GM12872 (cell line): ENCODE measurements at regions not wholly inside any gene's neighbourhood (a gene's known extent, or its start where the extent isn't known, plus 50 kb on each side); places are given as distances from the start of the nearest gene placed in this dataset.

ENCODE experiments used
- CTCF ChIP-seq: IDR thresholded peaks from 3 replicates; pipeline ENCODE4 v1.5.1; 2011; ENCODE audit warnings: low read depth, mild to moderate bottlenecking, low read length, moderate library complexity; ENCODE audit not compliant: insufficient read depth

GRCh38 chr4:23134331-23134730, 441.6 kb downstream of the GBA3 start:
- no peak for TF ChIP-seq CTCF

DNA sequence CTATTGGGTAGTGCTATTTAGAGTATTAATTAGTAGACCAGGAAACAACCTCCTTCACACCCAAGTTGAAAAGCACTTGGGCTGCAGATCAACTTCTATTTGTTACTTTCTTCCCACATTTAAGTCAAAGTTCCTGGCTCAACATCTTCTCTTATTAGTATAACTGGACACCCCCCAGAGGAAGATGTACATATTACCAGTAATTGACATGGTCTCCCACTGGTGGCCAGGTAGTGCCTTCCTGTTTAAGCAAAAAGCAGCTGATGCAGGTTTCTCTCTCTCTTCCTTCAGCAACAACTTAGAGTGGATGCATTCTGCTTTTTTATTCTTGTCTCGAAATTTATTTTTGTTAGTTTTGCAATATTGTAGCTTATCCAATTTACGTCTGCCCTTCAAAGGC, 438.1 kb downstream of the GBA3 start:
- no peak for TF ChIP-seq CTCF

- TF ChIP-seq CTCF, result no peak
Measured at GRCh38 chr4:23125118-23125517, 432.4 kb downstream of the GBA3 start.

- no peak for TF ChIP-seq CTCF
Measured at GRCh38 chr4:23122666-23123400, 430.1 kb downstream of the GBA3 start.

DNA sequence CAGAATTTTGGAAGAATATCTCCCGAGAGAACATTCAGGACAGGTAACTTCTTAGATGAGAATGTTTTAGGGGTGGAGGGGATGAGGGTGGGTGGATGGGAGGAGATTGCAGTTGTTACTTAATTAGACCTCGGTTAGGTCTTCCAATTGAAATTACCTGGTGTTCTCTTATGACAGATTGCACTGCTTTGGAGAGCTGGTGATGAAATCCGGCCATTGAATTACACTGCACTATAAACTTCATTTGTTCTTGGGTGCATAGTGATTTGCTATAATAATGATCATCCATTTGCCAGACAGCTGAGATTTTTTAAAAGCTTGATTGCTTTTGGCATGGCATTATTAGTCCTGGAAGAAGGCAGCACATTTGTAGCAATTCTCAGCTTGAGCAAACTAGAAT, 427.6 kb downstream of the GBA3 start:
- TF ChIP-seq CTCF, result no peak

- TF ChIP-seq CTCF, result no peak
Measured at GRCh38 chr4:23117826-23118225, 425.1 kb downstream of the GBA3 start.

DNA sequence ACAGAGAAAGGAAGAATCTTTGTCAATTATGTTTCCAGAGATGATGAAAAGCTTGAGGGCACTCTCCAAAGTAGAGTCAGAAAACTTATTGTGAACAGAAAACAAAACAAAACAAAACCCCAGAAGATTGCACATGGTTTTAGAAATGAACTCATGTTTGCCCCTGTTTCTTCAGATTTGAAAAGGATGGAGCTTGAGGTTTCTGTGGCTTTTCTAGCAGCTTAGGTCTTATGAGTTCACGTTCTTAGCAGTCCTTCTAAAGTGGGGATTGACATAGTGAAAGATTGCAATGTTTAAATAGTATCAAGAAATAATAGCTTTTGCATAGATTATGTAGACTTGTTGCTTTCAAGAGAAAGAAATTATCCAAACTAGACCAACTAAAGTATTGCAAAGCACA, 421.8 kb downstream of the GBA3 start:
- no peak for TF ChIP-seq CTCF
